ENCODE measurements at regions not wholly inside any gene's neighbourhood (a gene's known extent, or its start where the extent isn't known, plus 50 kb on each side); places are given as distances from the start of the nearest gene placed in this dataset.
"Not testable (repeated sequence)": the region's sequence is repeated elsewhere in the genome, so short reads cannot be mapped to it uniquely, and the experiment has no call there.

GRCh38 chr10:57168611-57169240 is 807.7 kb upstream of the ZWINT start:
- DNase-seq (ENCODE audit: low spot score) = no peak

GRCh38 chr10:57165671-57166070 is 804.6 kb upstream of the ZWINT start:
- no peak for DNase-seq (ENCODE audit: low spot score)

GRCh38 chr10:57162231-57162630 is 801.2 kb upstream of the ZWINT start:
- no peak for DNase-seq (ENCODE audit: low spot score)

GRCh38 chr10:57161157-57161556 is 800.1 kb upstream of the ZWINT start:
- no peak for DNase-seq (ENCODE audit: low spot score)

- DNase-seq (ENCODE audit: low spot score) = no peak
Observed at GRCh38 chr10:57145548-57145947, 784.5 kb upstream of the ZWINT start.

GRCh38 chr10:57142925-57143576 is 782.0 kb upstream of the ZWINT start:
- DNase-seq (ENCODE audit: low spot score) = no peak

GRCh38 chr10:57141708-57142107 is 780.6 kb upstream of the ZWINT start:
- DNase-seq (ENCODE audit: low spot score) = no peak

GRCh38 chr10:57119684-57120083 is 758.6 kb upstream of the ZWINT start:
- DNase-seq (ENCODE audit: low spot score) = no peak

- no peak for DNase-seq (ENCODE audit: low spot score)
Observed at GRCh38 chr10:57113545-57113944, 752.5 kb upstream of the ZWINT start.

GRCh38 chr10:57102236-57102635 is 741.2 kb upstream of the ZWINT start:
- DNase-seq (ENCODE audit: low spot score) = no peak

GRCh38 chr10:57098146-57098545 is 737.1 kb upstream of the ZWINT start:
- DNase-seq (ENCODE audit: low spot score) = no peak

GRCh38 chr10:57096044-57096443 is 735.0 kb upstream of the ZWINT start:
- no peak for DNase-seq (ENCODE audit: low spot score)

- no peak for DNase-seq (ENCODE audit: low spot score)
Observed at GRCh38 chr10:57094965-57095364, 733.9 kb upstream of the ZWINT start.

GRCh38 chr10:57094083-57094482 is 733.0 kb upstream of the ZWINT start:
- no peak for DNase-seq (ENCODE audit: low spot score)

- no peak for DNase-seq (ENCODE audit: low spot score)
Observed at GRCh38 chr10:57053530-57053929, 692.5 kb upstream of the ZWINT start.

- no peak for DNase-seq (ENCODE audit: low spot score)
Observed at GRCh38 chr10:57049096-57049495, 688.0 kb upstream of the ZWINT start.

GRCh38 chr10:57038531-57038930 is 677.5 kb upstream of the ZWINT start:
- no peak for DNase-seq (ENCODE audit: low spot score)

- no peak for DNase-seq (ENCODE audit: low spot score)
Observed at GRCh38 chr10:57035310-57035709, 674.3 kb upstream of the ZWINT start.

GRCh38 chr10:57032301-57032700 is 671.2 kb upstream of the ZWINT start:
- DNase-seq (ENCODE audit: low spot score) = not testable (repeated sequence)

GRCh38 chr10:57031346-57031745 is 670.3 kb upstream of the ZWINT start:
- DNase-seq (ENCODE audit: low spot score) = no peak

GRCh38 chr10:57026307-57026706 is 665.2 kb upstream of the ZWINT start:
- DNase-seq (ENCODE audit: low spot score) = no peak

GRCh38 chr10:57023626-57024025 is 662.6 kb upstream of the ZWINT start:
- no peak for DNase-seq (ENCODE audit: low spot score)

GRCh38 chr10:57018452-57018851 is 657.4 kb upstream of the ZWINT start:
- no peak for DNase-seq (ENCODE audit: low spot score)

Measured in kidney tubule cell (primary cell).